ENCODE measurements at regions not wholly inside any gene's neighbourhood (a gene's known extent, or its start where the extent isn't known, plus 50 kb on each side); places are given as distances from the start of the nearest gene placed in this dataset.

- no peak for TF ChIP-seq CTCF (conservative IDR thresholded peaks at IDR 0.05; ENCODE audit: low read length)
- no peak for TF ChIP-seq EZH2phosphoT487 (IDR thresholded peaks at IDR 0.05; ENCODE audit: borderline replicate concordance, low read depth, low read length)
- BruUV-seq (replicated peaks), result no TSS peak
- no peak overlapping the region for H3K4me3 ChIP-seq (ENCODE audit: low read depth, low read length, poor library complexity, severe bottlenecking)
- no peak overlapping the region for H2AFZ ChIP-seq (ENCODE audit: low read length)
- H3K9me3 ChIP-seq (ENCODE audit: low read length), result no peaks in the 10 kb centered on the region
- no peaks in the 10 kb centered on the region for H3K36me3 ChIP-seq (ENCODE audit: insufficient read depth, low read length)
- CTCF ChIA-PET (ENCODE audit: unreplicated experiment), result no interaction called here
- no peaks in the 10 kb centered on the region for H3K9me2 ChIP-seq (ENCODE audit: insufficient read depth, low read length)
- H3K4me1 ChIP-seq (ENCODE audit: insufficient read depth, low read length, poor library complexity, severe bottlenecking), result no peaks in the 10 kb centered on the region
- POLR2A ChIA-PET, result no interaction called here
- H3K79me2 ChIP-seq (ENCODE audit: insufficient read depth, low read depth, low read length), result no peaks in the 10 kb centered on the region
- no peak overlapping the region for H3K4me2 ChIP-seq (ENCODE audit: low read length)
- DNase-seq (ENCODE audit: low spot score), result no peak
- no peak overlapping the region for H3K27ac ChIP-seq (ENCODE audit: low read depth, low read length, poor library complexity, severe bottlenecking)
- intact Hi-C loops (cut with micrococcal nuclease; ENCODE audit: unreplicated experiment), result no loop called here
- no peaks in the 10 kb centered on the region for H4K20me1 ChIP-seq (ENCODE audit: insufficient read depth, low read length)
Observed at GRCh38 chr3:63092515-63092914, 185.6 kb upstream of the SYNPR start.

- Histone ChIP-seq H2AFZ (ENCODE audit: low read length) (no peak overlapping the region), H3K9me3 (ENCODE audit: low read length) (no peaks in the 10 kb centered on the region), H3K79me2 (ENCODE audit: insufficient read depth, low read depth, low read length) (no peaks in the 10 kb centered on the region), H3K4me2 (ENCODE audit: low read length) (no peak overlapping the region), H3K27ac (ENCODE audit: low read depth, low read length, poor library complexity, severe bottlenecking) (no peak overlapping the region), H4K20me1 (ENCODE audit: insufficient read depth, low read length) (no peaks in the 10 kb centered on the region), H3K9me2 (ENCODE audit: insufficient read depth, low read length) (no peaks in the 10 kb centered on the region), H3K4me3 (ENCODE audit: low read depth, low read length, poor library complexity, severe bottlenecking) (no peak overlapping the region), H3K4me1 (ENCODE audit: insufficient read depth, low read length, poor library complexity, severe bottlenecking) (no peaks in the 10 kb centered on the region), H3K36me3 (ENCODE audit: insufficient read depth, low read length) (no peaks in the 10 kb centered on the region)
- intact Hi-C loops (cut with micrococcal nuclease; ENCODE audit: unreplicated experiment), result no loop called here
- TF ChIP-seq EZH2phosphoT487 (IDR thresholded peaks at IDR 0.05; ENCODE audit: borderline replicate concordance, low read depth, low read length), result no peak
- no peak for TF ChIP-seq CTCF (conservative IDR thresholded peaks at IDR 0.05; ENCODE audit: low read length)
- BruUV-seq (replicated peaks), result no TSS peak
- POLR2A ChIA-PET, result interaction anchor here (1.4 kb wide), 1 partner anchor 55 kb away, joined by 3 read pairs; no protein-coding TSS in a partner anchor
- DNase-seq (ENCODE audit: low spot score), result no peak
- CTCF ChIA-PET (ENCODE audit: unreplicated experiment), result no interaction called here
Observed at GRCh38 chr3:63094642-63095408, 183.3 kb upstream of the SYNPR start.
